CD4-positive, alpha-beta T cell treated with Interleukin-17A for 4 hours (primary cell): ENCODE measurements at regions not wholly inside any gene's neighbourhood (a gene's known extent, or its start where the extent isn't known, plus 50 kb on each side); places are given as distances from the start of the nearest gene placed in this dataset.

Source experiments
- DNase-seq: peaks from one replicate; pipeline ENCODE4 v3.0.0-alpha.2; 2020; ENCODE audit warnings: mixed read lengths

DNA sequence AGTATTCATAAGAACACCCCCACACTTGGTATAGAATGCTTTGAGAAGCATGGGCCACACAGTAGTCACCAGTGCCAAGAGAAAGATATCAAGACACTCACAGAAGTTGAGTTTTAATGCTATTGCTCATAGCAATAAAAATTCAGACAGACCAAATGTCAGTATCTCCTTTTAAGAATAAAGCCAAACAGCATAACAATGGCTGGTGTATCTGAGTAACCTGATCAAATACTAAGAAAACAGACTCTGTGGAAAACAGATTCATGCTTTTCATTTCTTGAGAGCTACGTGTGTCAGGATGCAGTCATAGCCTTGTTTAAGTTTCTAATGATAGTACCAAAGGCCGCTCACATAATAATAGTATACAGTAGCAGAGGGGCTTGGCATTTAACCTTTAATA is 778.5 kb downstream of the MECOM start:
- DNase-seq = no peak

DNA sequence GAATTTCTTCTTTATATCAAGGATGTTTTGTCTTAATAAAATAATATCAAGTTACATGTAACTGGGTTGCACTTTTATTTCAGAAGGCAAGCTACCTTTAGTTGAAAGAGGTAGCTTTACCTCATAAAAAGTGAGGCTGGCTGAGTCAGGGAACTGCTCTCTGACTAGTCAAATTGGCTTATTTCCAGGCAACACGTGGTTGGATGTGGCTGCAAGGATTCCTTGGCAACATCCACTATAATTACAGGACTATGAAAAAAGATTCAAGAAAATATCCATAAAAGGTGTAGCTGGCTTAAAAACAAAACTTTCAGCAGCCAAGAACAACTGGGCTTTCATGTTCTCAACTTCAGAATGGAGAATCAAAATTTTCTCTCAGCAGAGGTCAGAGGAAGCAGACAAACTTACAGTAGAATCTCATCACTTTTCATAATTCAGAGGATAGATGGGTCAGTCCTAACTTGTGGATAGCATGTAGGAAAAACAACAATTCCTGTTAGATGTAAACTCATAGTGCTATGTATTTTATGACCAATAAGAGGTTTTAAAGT is 779.1 kb downstream of the MECOM start:
- DNase-seq = no peak

DNA sequence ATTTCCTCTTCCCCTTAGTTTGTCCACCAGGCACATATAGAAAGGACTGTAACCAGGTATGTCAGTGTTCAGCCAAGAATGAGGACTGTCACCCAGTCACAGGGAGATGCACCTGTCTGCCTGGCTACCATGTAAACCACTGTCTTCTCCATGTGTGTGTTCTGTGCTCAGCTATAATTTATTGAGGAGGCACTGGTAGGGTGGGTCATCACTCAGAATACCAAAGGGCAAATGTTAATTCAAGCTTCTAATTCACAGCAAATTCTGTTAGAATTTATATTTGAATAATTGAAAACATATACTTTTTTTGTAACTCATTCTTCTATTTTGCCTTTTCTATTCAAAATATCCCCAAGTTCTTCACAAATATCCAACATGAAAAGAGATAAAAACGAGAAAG is 780.4 kb downstream of the MECOM start:
- no peak for DNase-seq

DNA sequence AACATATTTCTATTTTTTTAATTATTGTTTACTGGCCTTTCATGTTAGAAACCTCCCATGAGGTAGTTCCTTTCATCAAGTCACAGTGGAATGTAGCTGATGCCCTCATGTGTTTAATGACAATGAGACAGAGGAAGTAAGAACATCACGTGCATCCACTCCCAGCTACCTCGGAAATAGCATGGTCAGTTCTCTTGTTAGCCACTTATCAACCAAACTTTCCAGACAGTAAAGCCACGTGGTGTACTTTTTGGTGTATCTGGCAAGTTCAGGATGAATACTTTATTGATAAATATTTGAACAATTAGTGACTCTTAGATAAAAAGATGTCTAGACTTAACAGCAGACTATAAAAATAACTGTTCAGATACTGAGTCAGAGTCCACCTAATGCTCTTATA is 781.7 kb downstream of the MECOM start:
- no peak for DNase-seq

DNA sequence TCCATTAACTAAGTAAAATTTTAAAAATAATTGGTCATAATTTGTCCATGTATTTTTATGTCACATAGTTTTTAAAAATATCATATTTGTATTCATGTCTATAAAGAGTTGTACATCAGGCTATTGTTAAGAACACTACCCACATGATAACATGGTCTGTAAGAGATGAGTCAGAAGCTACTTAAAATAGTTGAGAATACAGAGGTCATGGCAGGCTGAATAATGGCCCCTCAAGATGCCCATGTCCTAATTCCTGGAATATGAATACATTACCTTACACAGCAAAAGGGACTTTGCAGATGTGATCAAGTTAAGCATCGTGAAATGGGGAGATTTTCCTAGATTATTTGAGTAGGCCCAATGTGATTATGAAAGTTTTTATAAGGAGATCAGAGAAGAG is 782.9 kb upstream of the GOLIM4 start:
- DNase-seq = no peak

DNA sequence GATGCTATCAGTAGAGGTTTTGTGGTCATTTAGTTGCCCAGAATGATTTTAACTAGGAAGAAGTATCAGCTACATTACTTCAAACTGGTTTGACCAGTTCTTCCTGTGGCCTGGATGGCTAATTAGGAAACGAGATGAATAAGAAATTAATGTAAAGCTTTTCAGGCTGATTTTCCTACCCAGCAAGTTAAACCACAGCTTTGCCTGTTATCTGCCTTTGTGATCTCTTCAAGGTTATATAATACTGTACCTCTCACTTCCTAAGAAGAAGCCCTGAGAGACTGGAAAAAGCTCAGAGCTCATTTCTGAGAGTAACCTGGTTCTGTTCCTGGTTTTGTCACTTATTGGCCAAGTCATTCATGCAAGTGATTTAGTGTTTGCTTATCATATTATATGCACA is 782.2 kb upstream of the GOLIM4 start:
- DNase-seq = no peak

DNA sequence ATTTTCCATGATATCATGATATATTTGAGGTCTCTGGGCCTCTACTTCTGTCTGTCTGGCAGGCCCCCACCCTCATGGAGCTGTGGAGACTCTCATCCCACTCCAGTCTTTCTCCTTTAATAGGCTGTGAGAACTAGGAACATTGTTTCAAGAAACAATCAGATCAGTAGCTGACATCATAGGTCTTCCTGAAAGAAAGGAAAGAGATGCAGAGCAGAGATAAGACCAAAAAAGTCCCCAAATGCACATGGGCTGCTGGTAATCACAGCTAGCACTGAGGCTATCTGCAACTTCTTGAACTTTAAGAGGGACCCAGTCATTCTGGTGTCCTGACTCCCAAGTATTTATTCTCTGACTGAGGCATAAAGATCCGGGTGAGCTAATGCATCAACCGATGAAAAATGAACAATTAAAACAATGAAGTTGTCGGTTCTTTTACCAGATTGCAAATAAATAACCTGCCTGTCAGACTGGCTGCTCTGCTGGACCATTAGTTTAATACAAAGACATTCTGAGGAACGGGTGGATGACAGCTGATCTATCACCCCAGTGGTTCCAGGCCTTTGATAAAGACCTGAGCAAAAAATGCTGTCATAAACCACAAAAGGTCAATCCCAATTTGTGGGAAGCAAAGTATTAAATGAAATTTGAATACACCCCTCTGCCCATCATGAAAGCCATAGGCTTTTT is 780.8 kb upstream of the GOLIM4 start:
- DNase-seq = no peak

DNA sequence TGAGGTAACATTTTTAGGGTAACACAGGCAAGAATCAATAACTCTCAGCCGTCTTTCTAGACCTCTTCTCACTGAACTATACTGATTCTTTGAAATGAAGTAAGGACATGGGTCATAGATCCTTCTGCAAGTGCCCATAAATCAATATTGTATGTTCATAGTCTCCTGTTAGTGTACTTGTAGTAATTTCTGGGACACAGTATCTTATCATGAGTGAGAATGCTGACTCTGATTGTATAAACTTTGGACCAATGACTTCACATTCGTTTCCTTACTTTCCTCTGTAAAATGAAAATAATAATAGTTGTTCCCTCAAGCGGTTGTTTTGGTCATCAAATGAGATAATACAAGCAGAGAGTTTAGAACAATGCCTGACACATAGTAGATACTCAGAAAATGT is 777.1 kb upstream of the GOLIM4 start:
- DNase-seq = no peak

DNA sequence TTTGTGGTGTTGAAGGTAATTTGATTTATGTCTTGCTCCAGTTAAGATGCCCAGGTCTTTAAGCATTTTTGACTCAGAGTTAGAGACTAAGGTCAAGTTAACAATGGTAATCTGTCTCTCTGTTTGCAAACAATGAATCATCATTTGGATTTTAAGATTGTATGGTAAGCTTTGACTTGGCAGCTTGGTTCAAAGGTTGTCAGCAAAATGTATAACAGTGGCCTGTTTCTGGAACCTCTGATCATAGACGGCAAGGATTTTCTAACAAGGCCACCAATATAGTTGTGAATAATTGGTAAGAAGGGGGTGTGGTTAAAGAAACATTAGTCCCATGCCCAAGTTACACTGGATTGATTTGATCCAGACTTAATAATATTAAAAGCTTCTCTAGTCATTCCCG is 775.2 kb upstream of the GOLIM4 start:
- no peak for DNase-seq

DNA sequence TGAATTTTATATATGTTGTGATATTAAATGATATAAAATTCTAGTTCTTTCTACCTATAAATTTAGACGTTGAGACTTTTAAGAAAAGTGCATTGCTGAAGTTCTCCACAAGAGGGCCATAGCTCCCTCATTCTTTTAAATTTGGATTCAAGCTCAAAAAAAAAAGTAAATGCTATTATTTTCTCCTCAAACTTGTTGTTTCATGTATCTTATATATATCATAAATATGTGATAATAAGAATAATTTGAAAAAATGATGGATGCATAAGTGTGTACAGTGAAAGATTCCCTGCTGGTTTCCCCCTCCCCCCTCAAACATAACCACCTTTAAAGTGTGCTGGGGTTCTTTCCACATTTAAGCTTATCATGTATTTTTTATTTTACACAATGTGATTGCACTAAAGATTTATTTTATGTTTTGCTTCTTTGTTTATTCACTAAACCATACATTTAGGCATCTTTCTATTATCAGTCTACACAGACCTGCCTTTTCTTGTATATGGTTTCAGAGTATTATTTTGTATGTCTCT is 769.4 kb upstream of the GOLIM4 start:
- no peak for DNase-seq

DNA sequence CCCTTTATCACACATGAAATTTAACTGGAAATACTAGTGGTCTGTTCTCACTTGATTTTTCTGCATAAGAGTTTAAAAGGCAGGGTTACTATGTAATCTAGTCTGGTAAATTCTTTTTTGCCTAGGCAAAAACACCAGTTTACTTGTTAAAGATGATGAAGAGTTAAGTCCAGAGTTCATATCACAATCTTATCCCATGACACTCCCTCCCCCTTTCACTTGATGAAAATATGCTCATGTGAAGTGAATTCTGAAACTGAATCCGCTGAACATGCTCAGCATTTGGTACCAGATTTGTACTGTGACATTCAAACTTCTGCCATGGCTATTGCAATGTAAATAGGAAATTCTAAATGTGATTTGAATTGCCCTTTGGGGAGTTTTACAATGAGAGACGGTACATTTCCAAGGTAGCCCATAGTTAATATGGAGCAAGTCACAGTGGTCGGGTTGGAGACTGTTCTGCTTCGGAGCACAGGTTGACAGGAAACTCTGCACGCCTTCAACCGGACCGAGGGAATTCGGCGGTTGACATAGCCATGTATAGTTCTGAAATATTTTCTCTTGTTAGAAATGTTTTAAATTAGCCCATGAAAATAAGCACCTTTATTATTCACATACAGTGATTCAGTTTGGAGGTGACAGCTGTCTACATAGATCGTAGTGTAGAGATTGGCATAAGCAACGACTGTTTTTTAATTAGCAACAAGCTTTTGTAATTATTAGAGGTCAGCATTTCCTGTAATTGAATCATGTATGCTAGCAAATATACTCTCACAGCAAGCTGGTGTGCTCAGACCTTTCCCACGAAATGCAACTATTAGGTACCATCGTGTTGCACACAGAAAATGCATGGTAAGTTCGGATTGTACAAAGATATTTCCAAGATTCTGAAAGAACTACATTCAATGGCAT is 768.6 kb upstream of the GOLIM4 start:
- no peak for DNase-seq

DNA sequence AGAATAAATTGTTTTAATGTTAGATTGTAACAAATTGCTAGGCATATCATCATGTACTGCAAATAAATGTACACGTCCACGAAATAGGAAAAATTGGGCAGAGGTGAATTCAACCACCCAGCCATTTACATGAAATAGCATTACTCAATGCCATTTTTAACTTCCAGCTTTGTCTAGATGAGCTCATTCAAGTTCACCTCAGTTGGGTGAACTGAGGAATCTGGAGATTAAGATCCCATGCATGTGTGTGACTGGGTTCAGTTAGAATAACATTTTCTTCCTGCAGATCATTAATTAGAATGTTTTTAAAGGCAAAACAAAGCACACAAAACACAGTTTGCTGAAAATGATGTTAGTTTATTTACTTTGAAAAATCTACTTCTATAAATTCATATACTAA is 767.8 kb upstream of the GOLIM4 start:
- no peak for DNase-seq

DNA sequence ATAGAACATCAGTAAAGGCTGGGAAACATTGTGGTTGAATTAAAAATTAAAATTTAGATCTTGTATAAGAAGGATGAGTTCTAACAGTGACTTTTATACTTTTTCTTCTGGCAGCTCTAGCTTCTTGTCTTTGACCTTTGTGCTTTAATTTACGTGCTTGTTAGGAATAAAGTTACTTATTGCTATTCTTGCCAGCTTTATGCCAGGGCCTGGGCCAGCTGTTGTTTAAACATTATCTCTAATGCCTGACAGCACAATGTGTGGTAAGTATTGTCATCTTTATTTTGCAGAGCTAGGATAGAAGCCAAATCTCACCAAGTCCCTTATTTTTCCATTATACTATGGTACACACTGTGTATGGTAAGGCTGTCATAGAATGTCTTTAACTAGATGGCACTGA is 766.7 kb upstream of the GOLIM4 start:
- no peak for DNase-seq

DNA sequence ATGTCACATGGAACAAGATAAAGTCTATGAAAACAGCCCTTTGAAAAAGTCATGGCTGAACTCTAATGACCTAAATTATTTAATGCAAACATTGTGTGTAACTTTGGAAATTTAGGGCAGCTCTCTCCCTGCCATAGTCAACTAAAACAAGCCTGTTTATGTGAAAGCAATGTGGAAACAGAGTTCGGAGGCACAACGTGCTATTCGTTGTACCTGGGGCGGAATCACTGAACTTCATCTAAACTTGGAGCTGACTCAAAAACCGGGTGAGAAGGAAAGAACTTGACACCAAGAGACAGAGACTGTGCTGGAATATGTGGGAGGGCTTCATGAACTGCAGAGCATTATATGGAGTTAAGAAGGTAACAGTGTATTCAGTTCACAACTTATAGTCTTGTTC is 764.9 kb upstream of the GOLIM4 start:
- no peak for DNase-seq

DNA sequence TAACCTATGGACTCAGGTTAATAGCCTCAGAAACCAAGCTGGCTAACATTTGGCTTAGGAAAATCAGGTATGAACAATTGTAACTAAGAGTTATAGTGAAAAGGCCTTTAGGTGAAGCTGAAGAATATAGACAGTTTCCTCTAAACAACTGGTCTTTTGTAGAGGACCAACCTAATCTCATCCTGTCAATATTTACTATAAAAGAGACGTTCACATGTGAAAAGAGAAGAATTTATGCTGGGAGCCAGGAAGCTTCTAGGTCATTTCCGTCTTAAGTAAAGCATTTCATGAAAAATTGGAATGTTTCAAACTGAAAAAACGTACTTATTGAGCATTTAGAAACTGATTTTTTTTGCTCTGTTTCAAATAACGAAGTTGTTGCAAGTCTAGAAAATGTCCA is 764.3 kb upstream of the GOLIM4 start:
- no peak for DNase-seq

DNA sequence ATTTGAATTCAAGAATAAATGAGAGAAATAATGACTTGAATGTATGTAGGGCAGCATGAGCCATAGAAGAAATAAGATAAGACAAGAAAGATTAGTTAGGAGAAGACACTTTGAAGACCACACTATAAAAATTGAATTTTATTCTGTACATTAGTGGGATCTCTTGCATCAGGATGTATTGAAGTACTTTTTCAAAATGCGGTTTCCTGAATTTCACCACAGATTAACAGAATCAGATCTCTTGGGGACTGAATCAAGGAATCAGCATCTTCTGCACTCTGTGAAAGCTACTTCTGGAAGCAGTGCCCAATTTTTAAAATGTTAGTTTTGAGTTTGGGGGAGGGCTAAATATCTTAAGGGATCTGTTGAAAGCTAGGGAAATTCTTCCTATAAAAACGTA is 763.9 kb upstream of the GOLIM4 start:
- DNase-seq = no peak

DNA sequence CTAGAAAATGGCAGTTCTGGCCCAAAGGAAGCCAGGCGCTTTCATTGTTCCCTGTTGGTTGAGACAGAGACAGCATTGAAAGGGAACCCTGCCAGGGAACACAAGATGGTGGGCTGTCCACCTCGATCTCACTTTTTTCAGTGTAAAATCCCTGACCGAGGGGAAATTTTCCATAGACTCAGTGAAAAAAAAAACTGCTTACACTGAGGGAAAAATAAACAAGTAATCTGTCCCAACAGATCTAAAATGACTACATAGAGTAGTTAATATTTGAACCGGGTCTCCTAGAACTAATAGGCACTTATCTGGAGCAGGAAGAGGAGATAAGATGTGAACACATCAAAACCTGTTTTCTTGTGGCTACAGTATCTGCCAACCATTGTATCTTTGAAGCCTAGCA is 763.4 kb upstream of the GOLIM4 start:
- no peak for DNase-seq

DNA sequence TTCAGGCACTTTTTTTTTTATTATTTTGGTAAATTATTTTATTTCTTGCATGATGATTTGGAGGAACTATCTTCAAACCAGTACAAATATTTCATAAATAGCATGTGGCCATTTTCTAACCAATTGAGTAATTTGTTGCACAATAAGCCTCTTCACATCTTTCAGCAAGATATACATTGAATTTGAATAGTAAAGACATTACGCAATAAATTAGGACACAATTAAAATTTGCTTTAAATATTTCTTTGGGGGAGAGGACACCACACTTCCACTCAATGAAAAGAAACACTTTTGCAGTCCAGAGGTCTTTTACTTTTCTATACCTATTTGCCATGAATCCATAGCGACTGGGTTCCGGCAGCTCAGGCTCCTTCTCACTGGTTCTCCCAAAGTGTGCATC is 762.6 kb upstream of the GOLIM4 start:
- no peak for DNase-seq

DNA sequence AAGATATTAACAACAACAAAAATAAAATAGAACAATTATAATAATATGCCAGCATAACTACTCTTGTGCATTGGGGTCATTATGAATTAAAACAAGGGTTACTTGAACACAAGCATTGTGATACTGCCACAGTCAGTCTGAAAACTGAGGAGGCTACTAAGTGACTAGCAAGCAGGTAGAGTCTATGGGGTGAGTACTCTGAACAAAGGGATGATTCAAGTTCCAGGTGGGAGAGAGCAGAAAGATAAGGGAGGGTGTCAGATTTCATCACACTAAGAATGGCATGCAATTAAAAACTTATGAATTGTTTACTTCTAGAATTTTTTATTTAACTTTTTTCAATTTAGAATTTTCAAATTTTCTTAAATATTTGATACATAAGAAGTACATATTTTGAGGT is 754.4 kb upstream of the GOLIM4 start:
- no peak for DNase-seq

DNA sequence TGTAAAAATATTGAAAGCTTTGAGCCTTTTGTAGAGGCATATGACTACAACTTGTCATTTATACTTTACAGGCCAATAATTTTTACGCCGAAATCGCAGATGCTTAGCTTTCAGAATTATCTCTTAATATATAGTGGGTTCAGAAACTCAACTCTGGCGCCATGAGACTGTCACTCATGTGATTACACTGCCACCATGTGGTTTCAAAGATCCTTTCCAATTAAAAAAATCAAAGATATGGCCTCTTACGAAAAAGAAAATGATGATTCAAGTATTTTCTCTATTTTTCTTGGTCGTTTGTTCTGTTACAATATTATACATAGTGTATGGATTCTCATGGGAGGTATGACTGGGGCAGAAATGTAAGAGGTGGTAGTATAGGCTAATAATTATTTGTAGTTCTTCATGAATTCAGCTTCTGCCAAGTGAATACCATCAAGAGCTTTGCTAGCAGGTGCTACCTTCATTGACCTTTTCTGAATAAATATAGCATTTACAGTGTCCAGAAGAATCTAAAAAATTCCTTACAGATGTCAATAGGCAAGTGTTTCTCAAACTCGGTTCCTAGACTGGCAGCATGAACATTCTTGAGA is 751.7 kb upstream of the GOLIM4 start:
- no peak for DNase-seq

DNA sequence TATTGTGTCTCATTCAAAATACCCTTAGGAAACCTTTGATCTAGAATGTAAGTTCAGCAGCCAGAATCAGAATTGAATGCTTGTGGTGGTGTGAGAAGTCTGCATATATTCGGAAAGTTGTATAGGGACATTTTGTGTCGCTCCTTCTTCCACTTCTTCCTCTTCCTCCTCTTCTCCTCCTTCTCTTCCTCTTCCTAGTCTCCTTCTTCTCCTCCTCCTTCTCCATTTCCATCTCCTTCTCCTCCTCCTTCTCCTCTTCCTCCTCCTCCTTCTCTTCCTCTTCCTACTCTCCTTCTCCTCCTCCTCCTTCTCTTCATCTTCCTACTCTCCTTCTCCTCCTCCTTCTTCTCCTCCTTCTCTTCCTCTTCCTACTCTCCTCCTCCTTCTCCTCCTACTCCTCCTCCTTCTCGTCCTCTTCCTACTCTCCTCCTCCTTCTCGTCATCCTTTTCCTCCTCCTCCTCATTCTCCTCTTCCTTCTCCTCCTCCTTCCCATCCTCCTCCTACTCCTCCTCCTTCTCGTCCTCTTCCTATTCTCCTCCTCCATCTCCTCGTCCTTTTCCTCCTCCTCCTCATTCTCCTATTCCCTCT is 749.3 kb upstream of the GOLIM4 start:
- DNase-seq = no peak

DNA sequence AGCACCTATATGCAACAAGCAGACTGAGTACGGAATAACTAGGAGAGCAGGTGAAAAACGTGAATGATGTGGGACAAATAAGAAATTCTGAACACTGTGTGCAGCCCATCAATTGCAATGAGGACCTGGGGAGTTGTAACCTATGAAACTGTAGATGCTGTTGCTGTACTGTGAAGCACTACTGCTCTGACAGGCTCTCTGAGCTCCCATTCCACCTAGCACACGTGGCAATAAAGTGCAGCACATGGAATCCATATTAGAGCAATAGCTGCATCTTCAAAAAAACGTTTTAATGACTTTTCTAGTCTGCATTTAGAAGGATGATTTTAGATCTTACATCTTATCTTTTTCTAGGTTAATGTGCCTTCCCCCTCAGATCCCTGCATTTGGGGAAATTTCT is 748.7 kb upstream of the GOLIM4 start:
- no peak for DNase-seq

DNA sequence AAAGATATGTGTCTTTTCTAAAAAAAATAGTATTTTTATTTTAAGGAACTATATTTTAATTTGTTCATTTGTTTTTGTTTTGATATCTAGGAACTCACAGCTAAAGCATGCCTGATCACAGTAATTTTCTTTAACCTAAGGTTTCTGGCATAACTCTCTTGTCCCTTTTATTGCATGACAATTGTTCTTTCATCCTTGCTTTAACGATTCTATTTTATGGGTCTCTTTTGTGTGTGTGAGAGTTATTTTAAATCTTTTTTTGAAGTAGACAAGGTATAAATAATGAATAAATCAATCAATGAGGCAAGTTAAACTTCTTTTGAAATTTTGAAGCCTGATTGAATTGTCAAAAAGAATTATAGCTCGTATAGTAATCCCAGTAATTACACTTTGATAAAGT is 747.8 kb upstream of the GOLIM4 start:
- no peak for DNase-seq
